ENCODE measurements at regions not wholly inside any gene's neighbourhood (a gene's known extent, or its start where the extent isn't known, plus 50 kb on each side); places are given as distances from the start of the nearest gene placed in this dataset.

DNA sequence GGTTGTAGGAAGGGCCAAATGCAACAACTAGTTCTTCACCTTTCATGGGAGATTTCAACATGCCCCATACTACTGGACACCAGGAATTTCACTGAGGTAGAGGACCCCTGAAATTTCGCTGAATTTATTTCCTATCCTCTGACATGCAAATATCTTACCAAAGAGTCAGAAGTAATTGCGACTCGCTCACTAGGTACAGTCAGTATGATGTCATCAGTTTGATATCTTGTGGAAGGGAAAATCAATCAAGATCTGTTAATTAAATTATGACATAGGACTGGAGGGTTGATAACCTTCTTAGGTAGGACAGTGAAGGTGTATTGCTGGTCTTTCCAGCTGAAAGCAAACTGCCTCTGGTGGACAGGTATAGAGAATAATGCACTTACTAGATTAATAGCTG, 74.9 kb upstream of the TNIK start:
- no peak overlapping the region for H3K27ac ChIP-seq
- no peaks in the 10 kb centered on the region for H3K36me3 ChIP-seq
- no peaks in the 10 kb centered on the region for H3K4me1 ChIP-seq
- no peaks in the 10 kb centered on the region for H3K9me3 ChIP-seq
- TF ChIP-seq POLR2A (IDR thresholded peaks at IDR 0.05) (no peak), CTCF (IDR thresholded peaks at IDR 0.05) (no peak)
- H3K27me3 ChIP-seq = no peaks in the 10 kb centered on the region
- H3K4me3 ChIP-seq = no peak overlapping the region
- no peak for DNase-seq

GRCh38 chr3:171533702-171534101, 73.5 kb upstream of the TNIK start:
- H3K36me3 ChIP-seq = no peaks in the 10 kb centered on the region
- no peak overlapping the region for H3K4me3 ChIP-seq
- no peaks in the 10 kb centered on the region for H3K9me3 ChIP-seq
- H3K4me1 ChIP-seq = no peaks in the 10 kb centered on the region
- no peaks in the 10 kb centered on the region for H3K27me3 ChIP-seq
- no peak overlapping the region for H3K27ac ChIP-seq
- TF ChIP-seq POLR2A (IDR thresholded peaks at IDR 0.05) (no peak), CTCF (IDR thresholded peaks at IDR 0.05) (no peak)
- DNase-seq = no peak

DNA sequence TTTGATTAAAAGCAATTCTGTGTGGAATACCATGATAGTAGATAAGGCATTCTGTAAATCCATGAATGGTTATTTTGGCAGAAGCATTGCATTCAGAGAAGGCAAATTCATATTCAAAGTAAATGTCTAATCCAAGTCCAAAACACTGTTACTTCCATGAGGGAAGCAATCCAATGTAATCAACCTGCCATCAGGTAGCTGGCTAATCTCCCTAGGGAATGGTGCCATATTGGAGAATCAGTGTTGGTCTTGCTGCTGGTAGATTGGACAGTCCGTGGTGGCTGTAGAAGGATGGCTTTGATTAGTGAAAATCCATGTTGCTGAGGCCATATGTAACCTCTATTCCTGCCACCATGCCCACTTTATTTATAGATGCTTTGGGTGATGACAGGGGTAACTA, 72.1 kb upstream of the TNIK start:
- TF ChIP-seq POLR2A (IDR thresholded peaks at IDR 0.05) = no peak
- TF ChIP-seq CTCF (IDR thresholded peaks at IDR 0.05) = no peak
- no peak overlapping the region for H3K27ac ChIP-seq
- DNase-seq = no peak
- H3K36me3 ChIP-seq = no peaks in the 10 kb centered on the region
- no peaks in the 10 kb centered on the region for H3K4me1 ChIP-seq
- no peaks in the 10 kb centered on the region for H3K9me3 ChIP-seq
- no peak overlapping the region for H3K4me3 ChIP-seq
- no peaks in the 10 kb centered on the region for H3K27me3 ChIP-seq

- H3K27ac ChIP-seq = no peak overlapping the region
- TF ChIP-seq CTCF (IDR thresholded peaks at IDR 0.05) (no peak), POLR2A (IDR thresholded peaks at IDR 0.05) (no peak)
- H3K4me3 ChIP-seq = no peak overlapping the region
- no peaks in the 10 kb centered on the region for H3K36me3 ChIP-seq
- no peaks in the 10 kb centered on the region for H3K27me3 ChIP-seq
- no peaks in the 10 kb centered on the region for H3K4me1 ChIP-seq
- no peak for DNase-seq
- H3K9me3 ChIP-seq = no peaks in the 10 kb centered on the region
Measured at GRCh38 chr3:171531716-171532115, 71.5 kb upstream of the TNIK start.

DNA sequence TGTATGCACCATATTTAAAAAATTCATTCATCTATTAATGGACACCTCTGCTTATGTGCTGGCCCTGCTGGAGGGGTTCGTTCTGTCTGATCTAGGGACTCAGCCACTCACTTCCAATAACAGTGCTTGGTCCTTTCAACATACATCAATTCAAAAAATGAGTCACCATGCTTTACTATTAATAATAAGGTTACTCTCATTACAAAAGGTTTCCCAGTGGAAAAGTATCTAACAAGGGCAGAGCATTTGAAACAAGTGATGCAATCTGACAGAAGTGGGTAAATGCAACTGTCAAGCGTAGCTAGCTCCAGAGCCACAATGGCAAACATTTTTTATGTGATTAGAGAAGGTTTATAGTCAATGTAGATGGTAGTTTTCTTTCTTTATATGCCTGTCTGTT, 67.9 kb upstream of the TNIK start:
- H3K9me3 ChIP-seq = no peaks in the 10 kb centered on the region
- no peak overlapping the region for H3K4me3 ChIP-seq
- no peaks in the 10 kb centered on the region for H3K36me3 ChIP-seq
- no peak for DNase-seq
- H3K27me3 ChIP-seq = no peaks in the 10 kb centered on the region
- H3K27ac ChIP-seq = no peak overlapping the region
- no peak for TF ChIP-seq POLR2A (IDR thresholded peaks at IDR 0.05)
- H3K4me1 ChIP-seq = no peaks in the 10 kb centered on the region

DNA sequence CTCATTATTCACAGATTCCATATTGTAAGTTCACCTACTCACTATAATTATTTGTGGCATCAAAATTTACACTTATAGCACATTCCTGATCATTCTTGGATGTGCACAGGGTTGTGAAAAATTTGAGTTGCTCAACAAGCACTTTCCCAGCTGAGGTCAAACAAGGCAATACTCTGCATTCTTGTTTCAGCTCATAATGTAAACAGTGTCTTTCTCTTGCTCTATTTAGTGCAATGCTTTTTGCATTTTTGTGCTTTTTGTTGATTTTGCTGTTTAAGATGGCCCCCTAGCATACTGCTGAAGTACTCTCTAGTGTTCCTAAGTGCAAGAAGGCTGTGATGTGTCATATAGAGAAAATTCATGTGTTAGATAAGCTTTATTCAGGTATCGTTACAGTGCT, 66.7 kb upstream of the TNIK start:
- no peak for TF ChIP-seq CTCF (IDR thresholded peaks at IDR 0.05)
- TF ChIP-seq POLR2A (IDR thresholded peaks at IDR 0.05) = no peak
- Histone ChIP-seq H3K36me3 (no peaks in the 10 kb centered on the region), H3K4me3 (no peak overlapping the region), H3K9me3 (no peaks in the 10 kb centered on the region), H3K4me1 (no peaks in the 10 kb centered on the region), H3K27ac (no peak overlapping the region), H3K27me3 (no peaks in the 10 kb centered on the region)
- DNase-seq = no peak
